K562 (cell line): ENCODE measurements at regions not wholly inside any gene's neighbourhood (a gene's known extent, or its start where the extent isn't known, plus 50 kb on each side); places are given as distances from the start of the nearest gene placed in this dataset.

Experiments
- BCL6 ChIP-seq: fragments of 250-450 bp; sonication (Bioruptor Pico); IDR thresholded peaks from 2 replicates; pipeline ENCODE4 v1.4.0; 2020
- NFRKB ChIP-seq: fragments of 450-650 bp; IDR thresholded peaks from 2 replicates; pipeline ENCODE4 v1.6.1; 2016; ENCODE audit warnings: low read depth
- PTRF ChIP-seq: fragments of 450-650 bp; IDR thresholded peaks from 2 replicates; pipeline ENCODE4 v1.6.1; 2016; ENCODE audit warnings: mild to moderate bottlenecking, missing genetic modification characterization, missing compliant biosample characterization
- REST ChIP-seq, 2 experiments: fragments of 450-650 bp; formaldehyde crosslinking in 1 of 2; IDR thresholded peaks; 2 replicates each; pipeline versions ENCODE4 v1.4.0 to v1.6.1; 2014 to 2020; ENCODE audit warnings: mild to moderate bottlenecking in 2 of 2, borderline replicate concordance in 1 of 2, low read depth in 1 of 2
- ZNF239 ChIP-seq: fragments of 250-450 bp; sonication (Bioruptor Pico); IDR thresholded peaks from 2 replicates; pipeline ENCODE4 v1.4.0; 2020; ENCODE audit warnings: mild to moderate bottlenecking
- ZNF507 ChIP-seq: conservative IDR thresholded peaks from 2 replicates; pipeline ENCODE4 v1.6.1; 2017; ENCODE audit warnings: missing genetic modification characterization, missing compliant biosample characterization
- ZNF584 ChIP-seq: fragments of 200-800 bp; sonication (Bioruptor generic); IDR thresholded peaks from 2 replicates; pipeline ENCODE4 v1.6.1; 2016; ENCODE audit warnings: low read depth, mild to moderate bottlenecking, missing genetic modification characterization, missing compliant biosample characterization
- ZNF707 ChIP-seq: fragments of 250-450 bp; sonication (Bioruptor Pico); conservative IDR thresholded peaks from 2 replicates; pipeline ENCODE4 v1.8.0; 2022; ENCODE audit warnings: inconsistent platforms, mild to moderate bottlenecking, moderate library complexity

GRCh38 chrX:99777912-99778311 is 632.2 kb downstream of the PCDH19 start (continued):
- no peak for TF ChIP-seq REST (IDR thresholded peaks at IDR 0.05; ENCODE audit: borderline replicate concordance)
- no peak for TF ChIP-seq REST (CRISPR knock-in tag; IDR thresholded peaks at IDR 0.05; ENCODE audit: low read depth)
- no peak for TF ChIP-seq NFRKB
- TF ChIP-seq ZNF584 (CRISPR knock-in tag), result no peak
- no peak for TF ChIP-seq ZNF239
- no peak for TF ChIP-seq ZNF707 (CRISPR knock-in tag)
- TF ChIP-seq BCL6 (CRISPR knock-in tag), result no peak
- no peak for TF ChIP-seq ZNF507 (tag)
- no peak for TF ChIP-seq PTRF (tag)
